SU-DHL-6 (cell line): ENCODE measurements at regions not wholly inside any gene's neighbourhood (a gene's known extent, or its start where the extent isn't known, plus 50 kb on each side); places are given as distances from the start of the nearest gene placed in this dataset.

Experiments
- H2AFZ ChIP-seq: fragments of 200-600 bp; sonication (generic); 2 replicates; pipeline ENCODE4 v1.6.1; 2014; ENCODE audit warnings: low read depth, mild to moderate bottlenecking, moderate library complexity, mixed read lengths, antibody characterized with exemption, low read length; ENCODE audit not compliant: severe bottlenecking
- H3F3A ChIP-seq: fragments of 200-600 bp; shearing (Covaris generic); 2 replicates; pipeline ENCODE4 v1.6.0; 2016; ENCODE audit warnings: antibody characterized with exemption, mild to moderate bottlenecking; ENCODE audit not compliant: insufficient read depth
- H3K27ac ChIP-seq: fragments of 200-600 bp; sonication (generic); 2 replicates; pipeline ENCODE4 v1.5.1; 2016; ENCODE audit warnings: low read depth, mild to moderate bottlenecking, low read length, moderate library complexity, mixed read lengths
- H3K27me3 ChIP-seq: fragments of 200-600 bp; sonication (generic), shearing (Covaris generic); 2 replicates; pipeline ENCODE4 v1.6.0; 2014; ENCODE audit warnings: mild to moderate bottlenecking, low read length
- H3K36me3 ChIP-seq: fragments of 200-600 bp; sonication (generic); 2 replicates; pipeline ENCODE4 v1.6.1; 2014; ENCODE audit warnings: mild to moderate bottlenecking, low read length, mixed read lengths
- H3K4me2 ChIP-seq: fragments of 300-600, 200-600 bp; shearing (Covaris generic), sonication (generic); 2 replicates; pipeline ENCODE4 v1.6.0; 2014; ENCODE audit warnings: low read length, low read depth, mild to moderate bottlenecking; ENCODE audit not compliant: poor library complexity, severe bottlenecking
- H3K4me3 ChIP-seq: fragments of 200-600 bp; sonication (generic); 2 replicates; pipeline ENCODE4 v1.5.1; 2014; ENCODE audit warnings: antibody characterized with exemption, low read length, mild to moderate bottlenecking, mixed read lengths; ENCODE audit not compliant: insufficient read depth, poor library complexity, severe bottlenecking
- H3K79me2 ChIP-seq: fragments of 200-600 bp; sonication (generic); 2 replicates; pipeline ENCODE4 v1.6.1; 2014; ENCODE audit warnings: mild to moderate bottlenecking, low read length, moderate library complexity; ENCODE audit not compliant: insufficient read depth
- H3K9ac ChIP-seq: fragments of 200-600 bp; sonication (generic); 2 replicates; pipeline ENCODE4 v1.7.0; 2014; ENCODE audit warnings: mild to moderate bottlenecking, low read length
- H3K9me2 ChIP-seq: fragments of 200-600 bp; sonication (generic); replicated peaks from 2 replicates; pipeline ENCODE4 v1.6.1; 2014; ENCODE audit warnings: low read length; ENCODE audit not compliant: insufficient read depth
- H3K9me3 ChIP-seq: fragments of 200-600 bp; sonication (generic); 2 replicates; pipeline ENCODE4 v1.6.1; 2014; ENCODE audit warnings: low read length, mixed read lengths; ENCODE audit not compliant: insufficient read depth
- H4K20me1 ChIP-seq: fragments of 200-600 bp; sonication (generic); 2 replicates; pipeline ENCODE4 v1.6.1; 2014; ENCODE audit warnings: low read depth, mild to moderate bottlenecking, antibody characterized with exemption, low read length, moderate library complexity, mixed read lengths
- EZH2phosphoT487 ChIP-seq: fragments of 200-600 bp; sonication (generic), shearing (Covaris generic); conservative IDR thresholded peaks from 2 replicates; pipeline ENCODE4 v1.6.1; 2018; ENCODE audit warnings: mild to moderate bottlenecking, antibody characterized with exemption, low read length, moderate library complexity, mixed read lengths
- TF ChIP-seq, protein P1 (sequence below): fragments of 200-600 bp; sonication (generic); IDR thresholded peaks from one replicate; pipeline ENCODE4 v1.5.1; 2017; ENCODE audit warnings: antibody characterized with exemption, mild to moderate bottlenecking, low read length, moderate library complexity; ENCODE audit not compliant: insufficient read depth, poor library complexity, severe bottlenecking

DNA sequence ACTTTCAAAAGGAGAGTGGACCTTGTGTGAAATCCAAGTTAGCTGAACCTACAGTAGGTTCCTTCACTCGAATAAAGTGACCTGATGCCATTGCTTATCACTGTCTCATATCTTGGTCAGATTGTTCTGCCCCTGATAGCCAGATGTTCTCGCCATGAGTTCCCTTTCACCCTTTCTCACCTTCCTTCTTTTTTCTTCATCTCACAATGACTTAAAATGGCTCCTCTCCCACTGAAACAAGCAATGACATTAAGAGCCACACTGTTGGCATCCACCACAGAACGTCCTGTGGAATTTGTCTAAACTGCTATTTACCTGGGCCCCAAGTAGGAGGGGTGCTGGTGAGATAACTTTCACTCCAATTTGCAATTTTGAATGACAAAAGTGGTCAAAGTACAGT, 227.6 kb upstream of the PPP1R2C start:
- Histone ChIP-seq H3K27ac (peak overlapping the region; percentile 100), H3K9ac (peak overlapping the region; percentile 58), H4K20me1 (no peaks in the 10 kb centered on the region), H3K79me2 (peaks cover 3% of the 10 kb centered on the region; the same call in 1 of the 2 replicates), H3K4me3 (no peak overlapping the region), H3K9me3 (no peaks in the 10 kb centered on the region), H3K36me3 (no peaks in the 10 kb centered on the region), H3K4me2 (peak overlapping the region; percentile 72), H3K27me3 (no peaks in the 10 kb centered on the region), H3F3A (peaks cover 37% of the 10 kb centered on the region), H3K9me2 (no peaks in the 10 kb centered on the region), H2AFZ (no peak overlapping the region)
- no peak for TF ChIP-seq EZH2phosphoT487
- TF ChIP-seq, protein P1, sequence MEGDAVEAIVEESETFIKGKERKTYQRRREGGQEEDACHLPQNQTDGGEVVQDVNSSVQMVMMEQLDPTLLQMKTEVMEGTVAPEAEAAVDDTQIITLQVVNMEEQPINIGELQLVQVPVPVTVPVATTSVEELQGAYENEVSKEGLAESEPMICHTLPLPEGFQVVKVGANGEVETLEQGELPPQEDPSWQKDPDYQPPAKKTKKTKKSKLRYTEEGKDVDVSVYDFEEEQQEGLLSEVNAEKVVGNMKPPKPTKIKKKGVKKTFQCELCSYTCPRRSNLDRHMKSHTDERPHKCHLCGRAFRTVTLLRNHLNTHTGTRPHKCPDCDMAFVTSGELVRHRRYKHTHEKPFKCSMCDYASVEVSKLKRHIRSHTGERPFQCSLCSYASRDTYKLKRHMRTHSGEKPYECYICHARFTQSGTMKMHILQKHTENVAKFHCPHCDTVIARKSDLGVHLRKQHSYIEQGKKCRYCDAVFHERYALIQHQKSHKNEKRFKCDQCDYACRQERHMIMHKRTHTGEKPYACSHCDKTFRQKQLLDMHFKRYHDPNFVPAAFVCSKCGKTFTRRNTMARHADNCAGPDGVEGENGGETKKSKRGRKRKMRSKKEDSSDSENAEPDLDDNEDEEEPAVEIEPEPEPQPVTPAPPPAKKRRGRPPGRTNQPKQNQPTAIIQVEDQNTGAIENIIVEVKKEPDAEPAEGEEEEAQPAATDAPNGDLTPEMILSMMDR = no peak

DNA sequence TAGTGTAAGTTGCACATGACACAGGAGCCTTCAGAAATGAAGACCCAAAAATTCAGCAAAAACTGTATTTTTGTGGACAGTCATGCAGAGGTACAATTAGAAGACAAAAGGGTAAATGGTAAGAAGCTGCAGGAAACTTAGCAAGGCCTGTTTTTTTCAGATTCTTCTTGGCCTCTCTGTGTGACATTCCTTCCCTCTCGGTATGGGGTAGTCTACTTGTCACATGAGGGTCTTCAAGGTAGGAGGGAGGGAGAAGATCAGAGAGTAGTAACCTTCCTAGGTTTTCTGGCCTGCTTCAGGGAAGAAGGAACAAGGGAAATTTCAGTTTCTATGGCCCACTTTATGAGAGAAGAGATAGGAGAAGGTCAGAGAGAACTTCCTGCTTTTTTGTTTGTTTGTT, 230.4 kb upstream of the PPP1R2C start:
- H2AFZ ChIP-seq = no peak overlapping the region
- H3K9ac ChIP-seq = peak overlapping the region; percentile 39; the same call in 1 of the 2 replicates
- peak overlapping the region; percentile 27 for H3K4me2 ChIP-seq
- H3K4me3 ChIP-seq = no peak overlapping the region
- H3K36me3 ChIP-seq = peaks cover 4% of the 10 kb centered on the region; the same call in 1 of the 2 replicates
- TF ChIP-seq, protein P1 = no peak
- TF ChIP-seq EZH2phosphoT487 = no peak
- no peaks in the 10 kb centered on the region for H3K9me2 ChIP-seq
- H3K79me2 ChIP-seq = no peaks in the 10 kb centered on the region
- H4K20me1 ChIP-seq = no peaks in the 10 kb centered on the region
- H3F3A ChIP-seq = peaks cover 12% of the 10 kb centered on the region; the same call in 1 of the 2 replicates
- no peaks in the 10 kb centered on the region for H3K27me3 ChIP-seq
- peak overlapping the region; percentile 78 for H3K27ac ChIP-seq
- no peaks in the 10 kb centered on the region for H3K9me3 ChIP-seq

DNA sequence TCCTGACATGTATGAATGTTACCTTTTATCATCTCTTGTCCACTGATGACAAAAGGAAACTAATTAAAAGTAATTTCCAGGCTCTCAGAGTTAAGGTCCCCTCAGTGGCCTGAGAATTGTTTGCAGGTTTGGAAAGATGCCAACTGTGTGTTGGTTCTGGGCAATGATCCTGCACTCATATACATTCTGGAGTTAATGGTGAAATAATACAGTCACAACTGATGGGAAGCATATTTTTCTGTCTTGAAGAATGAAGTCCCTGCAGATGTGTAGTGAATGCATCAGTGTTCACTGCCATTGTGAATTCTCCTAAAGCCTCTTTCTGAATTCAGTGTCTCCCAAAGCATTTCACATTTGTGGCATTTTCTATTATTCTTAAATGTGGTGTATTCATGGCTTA, 238.1 kb upstream of the PPP1R2C start:
- Histone ChIP-seq H3K79me2 (no peaks in the 10 kb centered on the region), H3K9me2 (no peaks in the 10 kb centered on the region), H3K4me2 (no peak overlapping the region), H3K27me3 (no peaks in the 10 kb centered on the region), H2AFZ (no peak overlapping the region), H3K9ac (no peak overlapping the region), H3K27ac (peak overlapping the region; percentile 24; the same call in 1 of the 2 replicates), H3K36me3 (peaks cover 4% of the 10 kb centered on the region; the same call in 1 of the 2 replicates), H4K20me1 (no peaks in the 10 kb centered on the region), H3K4me3 (no peak overlapping the region), H3K9me3 (no peaks in the 10 kb centered on the region), H3F3A (peaks cover 12% of the 10 kb centered on the region; the same call in 1 of the 2 replicates)
- no peak for TF ChIP-seq EZH2phosphoT487
- TF ChIP-seq, protein P1 = no peak
